ENCODE measurements at regions not wholly inside any gene's neighbourhood (a gene's known extent, or its start where the extent isn't known, plus 50 kb on each side); places are given as distances from the start of the nearest gene placed in this dataset.

DNA sequence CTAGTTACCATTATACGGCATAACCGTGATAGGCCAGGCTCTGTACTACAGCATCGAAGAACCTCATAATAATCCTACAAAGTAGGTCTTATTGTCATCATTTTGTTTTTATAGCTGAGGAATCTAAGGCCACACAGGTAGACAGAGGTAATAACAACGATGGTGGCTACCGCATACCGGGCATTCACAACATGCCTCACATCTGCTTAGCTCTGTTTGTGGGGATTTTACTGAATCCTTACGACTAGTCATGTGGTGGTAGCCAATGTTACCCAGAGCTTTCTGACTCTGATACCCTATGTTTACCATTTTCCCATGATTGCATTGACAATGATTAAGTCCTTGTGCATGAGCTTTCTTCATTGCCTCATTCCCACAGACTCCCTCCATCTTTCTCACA, 269.4 kb downstream of the TCF7L2 start:
- no peak for DNase-seq

DNA sequence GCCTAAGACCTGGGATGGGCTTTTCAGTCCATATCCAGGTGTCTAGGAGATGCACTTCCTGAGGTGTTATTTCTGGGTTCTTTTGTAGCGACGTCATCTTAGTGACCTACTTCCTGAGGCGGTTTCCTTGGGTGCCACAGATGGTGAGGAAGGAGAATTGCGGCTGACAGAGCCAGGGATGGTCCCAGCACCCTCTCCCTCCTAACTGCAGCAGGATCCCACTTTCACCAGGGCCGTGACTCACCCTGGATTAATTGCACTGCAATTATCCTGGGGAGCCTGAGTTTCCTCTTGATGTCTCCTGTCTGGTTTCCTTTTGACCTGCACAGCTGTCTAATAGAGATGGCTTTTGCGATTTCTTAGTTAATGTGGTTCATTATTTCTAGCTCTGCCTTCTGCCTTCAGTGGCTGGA, 271.7 kb downstream of the TCF7L2 start:
- DNase-seq = no peak

DNA sequence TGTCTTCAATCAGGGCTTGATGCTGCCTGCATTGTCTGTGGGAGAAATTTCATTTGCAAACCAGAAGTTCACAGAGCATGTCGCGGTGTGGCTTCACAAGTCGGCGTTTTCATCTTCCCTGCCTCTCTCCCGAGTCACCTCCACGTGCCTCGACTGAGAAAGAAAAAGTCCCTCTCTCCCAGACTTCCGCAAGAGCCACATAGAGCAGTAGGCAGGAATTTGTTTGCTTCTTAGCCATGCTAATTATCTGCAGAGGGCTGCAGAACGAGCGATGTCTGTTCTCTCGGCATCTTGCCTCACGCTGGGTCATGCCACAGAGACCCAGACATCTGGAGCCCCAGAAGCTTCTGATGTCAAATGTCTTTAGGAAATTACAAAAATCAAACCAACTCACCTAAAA, 272.2 kb downstream of the TCF7L2 start:
- DNase-seq = no peak

DNA sequence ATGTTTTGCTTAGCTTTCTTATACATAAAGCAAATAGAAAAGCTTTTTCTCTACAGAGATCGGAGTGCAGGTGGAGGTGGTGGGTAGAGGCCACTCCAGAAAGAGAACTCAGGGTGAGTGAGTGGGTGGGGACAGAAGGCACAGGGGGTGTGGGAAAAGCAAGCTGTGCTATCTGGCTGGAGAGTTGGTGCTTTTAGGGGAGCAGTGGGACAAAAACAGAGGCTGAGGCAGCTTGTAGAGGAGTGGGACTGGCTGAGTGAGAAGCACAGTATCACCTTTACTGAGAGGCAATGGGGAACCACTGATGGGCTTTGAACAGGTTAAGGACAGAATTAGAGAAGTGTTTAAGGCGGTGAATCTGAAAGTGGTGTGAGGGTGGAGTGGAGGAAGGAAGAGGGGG, 275.3 kb downstream of the TCF7L2 start:
- DNase-seq = no peak

DNA sequence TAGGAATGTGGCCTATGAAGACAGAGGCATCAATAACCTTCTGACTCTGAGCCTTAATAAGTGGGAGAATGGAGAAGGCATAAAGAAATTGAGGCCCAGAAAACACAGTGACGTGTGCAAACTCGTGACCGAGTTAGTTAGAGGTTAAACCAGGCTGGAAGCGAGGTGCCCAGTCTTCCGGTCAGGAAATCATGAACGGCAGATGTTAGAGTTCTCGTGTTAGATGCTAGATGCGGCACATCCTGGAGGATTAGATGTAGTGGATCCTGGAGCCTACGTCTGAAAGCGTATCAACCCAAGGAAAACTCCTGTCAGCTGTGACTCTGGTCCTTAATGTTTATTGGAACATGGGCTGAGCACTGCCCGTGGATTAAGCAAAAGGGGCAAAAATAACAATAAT, 275.9 kb downstream of the TCF7L2 start:
- no peak for DNase-seq

DNA sequence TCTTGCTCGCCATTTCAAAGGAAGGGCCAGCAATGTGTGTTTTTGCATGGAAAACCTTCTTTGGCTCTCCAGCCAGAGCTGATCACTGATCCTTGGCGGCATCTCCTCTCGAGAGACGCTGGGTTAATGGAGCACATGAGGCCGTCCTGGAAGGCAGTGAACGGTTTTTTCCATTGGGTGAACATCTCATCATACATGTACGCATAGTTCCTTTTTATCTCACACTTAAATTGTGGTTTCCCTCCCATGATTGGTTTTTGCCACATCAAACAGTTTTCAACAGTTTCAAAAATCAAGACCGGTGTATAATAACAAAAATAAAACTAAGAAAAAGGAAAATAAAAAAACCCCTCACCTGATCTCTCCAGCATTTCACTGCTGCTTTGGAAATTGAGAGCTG, 276.4 kb downstream of the TCF7L2 start:
- no peak for DNase-seq

DNA sequence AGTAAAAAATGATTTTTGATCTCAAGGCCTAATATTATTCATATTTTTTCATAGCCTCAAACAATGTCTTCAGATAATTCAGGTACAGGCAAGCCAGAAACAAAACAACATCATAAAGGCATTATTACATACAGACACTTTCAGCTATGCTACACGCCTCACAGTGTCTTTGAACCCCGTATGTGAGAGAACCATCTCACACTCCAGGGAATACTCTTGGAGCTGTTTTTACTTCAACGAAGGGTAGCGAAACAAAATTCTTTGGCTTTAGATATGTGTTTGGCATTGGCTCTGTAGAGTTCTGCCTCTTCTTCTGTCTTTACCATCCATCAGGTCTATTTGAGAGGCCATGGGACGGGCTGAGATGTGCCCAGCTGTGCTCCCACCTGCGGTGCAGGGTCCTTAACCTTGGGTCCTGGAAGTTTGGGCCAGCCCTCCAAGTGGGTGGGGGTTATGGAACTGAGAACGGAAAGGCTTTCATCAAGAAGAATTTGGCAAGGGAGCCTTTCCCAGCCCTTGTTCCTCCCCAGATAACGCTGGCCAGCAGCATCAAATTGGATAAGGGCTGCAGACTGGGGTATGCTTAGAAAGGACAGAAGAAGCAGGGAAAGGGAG, 276.9 kb downstream of the TCF7L2 start:
- DNase-seq = no peak

DNA sequence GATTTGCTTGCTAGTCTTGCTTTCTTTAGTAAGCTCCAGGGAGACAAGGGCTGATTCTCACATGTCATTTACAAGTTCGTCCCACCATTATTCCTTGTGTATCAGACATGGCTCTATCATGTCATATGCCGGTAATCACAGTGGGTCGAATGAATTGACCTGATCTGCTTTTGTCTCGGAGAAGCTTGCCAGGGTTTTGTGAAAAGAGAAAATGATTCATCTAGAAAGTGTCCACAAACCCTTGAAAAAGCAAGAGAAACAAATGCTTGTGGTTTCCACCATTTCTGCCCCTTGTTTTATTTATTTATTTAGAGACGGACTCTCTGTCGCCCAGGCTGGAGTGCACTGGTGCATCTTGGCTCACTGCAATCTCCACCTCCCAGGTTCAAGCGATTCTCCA, 278.5 kb downstream of the TCF7L2 start:
- DNase-seq = no peak

DNA sequence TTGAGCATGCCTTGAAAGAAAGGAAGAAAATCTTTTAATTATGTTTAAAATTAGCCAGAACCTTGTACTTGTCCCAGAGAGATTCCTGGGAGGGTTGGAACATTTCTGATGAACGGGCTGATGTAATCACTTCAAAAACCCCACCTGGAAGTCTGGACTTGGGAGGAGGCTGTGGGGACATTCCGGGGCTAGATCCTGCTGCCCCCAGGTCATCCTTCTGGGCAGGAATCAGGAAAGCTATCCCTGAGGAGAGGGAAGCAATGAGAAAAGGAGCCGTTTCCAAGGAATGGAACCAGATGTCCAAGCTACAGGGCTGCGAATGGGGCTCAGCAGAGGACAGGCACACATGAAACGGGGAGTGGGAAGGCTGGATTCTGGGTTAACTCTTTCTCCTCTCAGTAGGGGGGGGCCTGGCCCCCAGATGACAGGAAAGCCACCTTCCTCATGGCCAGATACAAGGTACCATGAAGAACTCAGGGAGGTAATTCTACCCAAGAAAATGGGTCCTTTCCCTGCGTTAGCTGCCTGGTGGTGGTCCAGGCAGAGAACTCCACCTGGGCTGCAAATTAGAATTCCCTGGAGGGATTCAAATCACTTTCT, 280.1 kb downstream of the TCF7L2 start:
- DNase-seq = no peak

DNA sequence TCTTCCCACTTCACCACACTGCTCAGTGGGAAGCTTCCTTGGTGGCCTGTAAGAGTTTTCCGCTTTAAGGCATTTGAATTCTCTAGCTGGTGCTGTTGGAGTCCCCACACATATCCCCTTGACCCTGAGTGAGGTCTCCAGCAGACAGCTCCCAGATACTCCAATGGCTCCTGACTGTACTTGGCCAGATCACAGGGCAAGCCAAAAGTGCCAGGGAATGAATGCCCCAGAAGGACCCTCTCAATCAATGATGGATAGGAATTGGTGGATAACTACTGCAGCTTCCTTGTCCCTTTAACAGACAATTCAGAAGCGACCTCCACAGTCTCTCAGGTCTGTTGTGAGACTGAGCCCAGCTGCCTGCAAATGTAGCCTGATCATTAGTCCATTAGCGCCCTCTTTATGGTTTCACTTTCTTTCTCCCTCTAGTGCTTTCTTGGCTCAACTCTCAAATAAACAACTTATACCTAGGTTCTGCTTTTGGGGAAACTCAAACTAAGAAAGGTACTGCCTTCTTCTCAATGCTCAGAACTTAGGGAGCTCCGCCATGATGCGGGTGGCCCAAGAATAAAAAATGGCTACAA, 283.0 kb downstream of the TCF7L2 start:
- no peak for DNase-seq

DNA sequence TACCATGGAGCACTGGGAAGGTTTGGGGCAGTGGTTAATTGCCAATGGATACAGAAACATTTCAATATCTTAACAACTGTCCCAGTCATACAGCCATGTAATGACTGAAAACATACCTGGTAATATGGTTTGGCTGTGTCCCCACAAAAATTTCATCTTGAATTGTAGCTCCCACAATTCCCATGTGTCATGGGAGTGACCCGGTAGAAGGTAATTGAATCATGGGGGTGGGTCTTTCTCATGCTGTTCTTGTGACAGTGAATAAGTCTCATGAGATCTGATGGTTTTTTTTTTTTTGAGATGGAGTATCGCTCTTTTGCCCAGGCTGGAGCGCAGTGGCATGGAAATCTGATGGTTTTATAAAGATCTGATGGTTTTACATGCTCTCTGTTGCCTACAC, 284.4 kb downstream of the TCF7L2 start:
- DNase-seq = no peak

DNA sequence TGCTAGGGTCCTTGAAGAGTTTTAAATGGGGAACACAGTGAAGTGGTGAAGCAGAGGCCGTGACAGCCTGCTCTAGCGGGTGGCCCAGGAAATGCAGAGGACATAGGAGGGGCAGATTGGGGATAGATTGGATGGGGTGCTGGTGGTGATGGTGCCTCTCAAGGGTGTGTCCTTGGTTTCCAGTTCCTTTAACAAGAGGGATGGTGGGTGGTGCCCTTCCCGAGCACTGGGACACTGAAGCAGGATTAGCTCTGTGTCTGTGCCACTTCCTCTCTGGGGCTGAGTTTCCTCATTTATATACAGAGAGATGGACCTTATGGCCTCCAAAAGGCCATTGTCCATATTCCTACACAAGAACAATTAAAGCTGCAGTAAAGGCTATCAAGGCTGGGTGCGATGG, 285.5 kb downstream of the TCF7L2 start:
- DNase-seq = no peak

DNA sequence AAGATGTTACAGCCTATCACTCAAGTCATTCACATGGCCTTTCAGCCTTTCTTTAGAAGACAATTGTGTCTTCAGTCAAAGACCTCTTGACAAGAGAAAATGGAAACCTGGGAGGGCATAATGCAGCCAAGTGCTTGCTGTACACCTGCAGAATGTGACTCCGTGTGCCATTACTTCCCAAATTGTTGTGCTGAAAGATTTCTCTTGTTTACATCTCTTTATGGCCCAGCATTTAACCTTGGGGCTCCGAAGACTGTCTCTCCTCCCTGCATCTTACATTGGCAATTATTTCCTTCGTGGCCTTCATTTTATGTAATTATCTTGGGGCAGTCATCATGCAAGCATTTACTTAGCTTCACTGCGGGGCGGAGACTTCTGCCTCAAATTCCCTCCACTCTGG, 287.0 kb downstream of the TCF7L2 start:
- no peak for DNase-seq

DNA sequence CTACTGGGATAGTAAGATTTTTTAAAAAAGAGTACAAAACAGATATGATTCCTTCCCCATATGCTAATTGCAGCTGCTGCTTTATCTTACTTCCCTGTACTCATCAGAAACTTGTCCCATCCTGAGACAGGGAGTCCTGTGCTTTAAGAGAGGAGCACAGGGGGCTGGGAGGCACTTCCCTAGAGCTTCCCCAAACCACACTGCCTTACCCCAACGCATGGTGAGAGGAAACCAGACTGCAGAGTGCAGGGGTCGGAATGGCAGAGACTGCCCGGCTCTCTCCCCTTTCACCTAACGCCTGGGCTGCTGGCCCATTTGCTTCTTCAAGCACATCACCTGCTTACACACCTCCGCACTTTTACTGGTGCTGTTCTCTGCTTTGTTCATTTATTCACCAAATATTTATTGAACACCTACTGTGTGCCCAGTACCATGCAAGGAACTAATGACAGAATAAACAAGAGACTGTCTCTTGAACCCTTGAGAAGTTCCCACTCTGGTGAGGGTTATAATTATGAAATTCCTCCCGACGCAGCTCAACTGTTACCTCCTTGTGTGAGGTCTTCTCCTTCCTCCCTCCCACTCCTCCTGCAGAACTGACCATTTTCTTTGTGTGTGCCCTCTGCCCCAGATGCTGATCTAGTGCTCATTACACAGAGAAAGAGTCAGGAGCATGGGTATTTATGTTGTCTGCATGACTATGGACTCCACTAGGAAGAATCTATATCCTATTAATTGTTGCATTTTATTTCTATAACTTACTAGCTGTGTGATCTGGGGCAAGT, 289.7 kb downstream of the TCF7L2 start:
- DNase-seq = no peak

DNA sequence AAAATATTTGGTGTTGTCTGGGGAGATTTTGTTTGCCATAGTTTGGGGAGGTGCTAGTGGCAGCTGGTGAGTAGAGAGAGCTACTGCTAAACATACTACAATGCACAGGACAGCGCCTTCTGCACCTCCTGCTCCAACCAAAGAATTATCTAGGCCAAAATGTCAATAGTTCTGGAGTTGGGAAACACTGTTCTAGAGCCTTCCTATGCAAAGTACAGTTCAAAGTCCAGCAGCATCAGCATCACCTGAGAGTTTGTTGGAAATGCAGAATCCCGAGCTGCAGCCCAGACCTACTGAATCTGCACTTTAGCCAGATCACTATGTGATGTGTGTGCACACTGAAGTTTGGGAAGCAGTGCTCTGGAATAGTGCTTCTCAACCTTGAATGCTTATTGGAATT, 290.7 kb downstream of the TCF7L2 start:
- no peak for DNase-seq

DNA sequence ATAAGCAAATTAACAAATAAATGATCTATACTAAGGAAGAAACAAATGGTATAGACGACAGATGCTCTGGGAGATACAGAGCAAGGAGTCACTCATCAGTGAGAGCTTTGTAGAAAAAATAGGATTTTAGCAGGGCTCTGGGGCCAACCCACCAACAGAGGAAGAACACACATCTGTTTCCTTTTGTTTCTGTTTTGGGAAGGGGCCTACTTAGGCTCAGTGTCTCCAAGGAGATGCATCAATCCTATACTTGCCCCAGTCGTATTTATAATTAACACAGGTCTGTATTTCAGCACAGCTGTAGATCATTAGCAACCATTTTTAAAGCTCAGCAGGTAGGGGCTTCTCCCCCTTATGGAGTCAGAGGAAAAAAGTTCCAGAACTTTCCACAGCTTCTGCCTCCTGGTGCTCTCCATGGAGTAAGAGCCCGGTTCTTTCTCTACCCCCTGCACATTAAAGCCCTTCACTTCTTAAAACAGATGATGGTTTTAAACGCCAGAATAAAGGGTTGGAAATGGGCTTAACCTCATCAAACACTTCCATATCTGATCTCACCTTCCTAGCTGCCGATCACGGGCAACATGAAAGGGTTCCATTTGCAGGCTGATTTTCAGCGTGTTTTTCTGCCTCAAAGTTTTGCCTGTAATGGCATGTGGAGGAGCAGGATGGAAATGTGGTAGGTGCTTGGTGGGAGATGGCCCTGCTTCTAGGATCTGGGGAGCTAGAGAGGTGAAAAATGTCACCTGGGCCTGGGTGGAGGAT, 291.7 kb downstream of the TCF7L2 start:
- DNase-seq = no peak

DNA sequence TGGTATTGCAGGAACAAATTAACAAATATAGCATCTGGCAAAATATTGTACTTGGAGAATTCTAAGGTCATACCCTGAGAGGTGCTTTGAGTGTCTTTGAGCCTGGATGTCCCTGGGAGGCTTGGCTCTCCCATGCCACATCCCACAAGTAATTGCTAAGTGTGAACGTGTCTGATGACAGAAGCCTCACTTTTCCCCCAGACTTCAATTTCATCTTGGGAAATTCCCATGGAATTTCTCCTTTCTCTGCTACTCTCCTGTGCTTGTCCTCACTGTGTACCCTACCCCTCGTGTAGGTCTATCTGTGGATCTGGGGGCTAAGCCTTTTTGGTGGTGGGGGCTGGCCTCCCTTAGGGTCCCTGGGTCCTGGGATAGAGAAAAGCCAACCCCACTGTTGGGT, 293.3 kb downstream of the TCF7L2 start:
- DNase-seq = no peak

DNA sequence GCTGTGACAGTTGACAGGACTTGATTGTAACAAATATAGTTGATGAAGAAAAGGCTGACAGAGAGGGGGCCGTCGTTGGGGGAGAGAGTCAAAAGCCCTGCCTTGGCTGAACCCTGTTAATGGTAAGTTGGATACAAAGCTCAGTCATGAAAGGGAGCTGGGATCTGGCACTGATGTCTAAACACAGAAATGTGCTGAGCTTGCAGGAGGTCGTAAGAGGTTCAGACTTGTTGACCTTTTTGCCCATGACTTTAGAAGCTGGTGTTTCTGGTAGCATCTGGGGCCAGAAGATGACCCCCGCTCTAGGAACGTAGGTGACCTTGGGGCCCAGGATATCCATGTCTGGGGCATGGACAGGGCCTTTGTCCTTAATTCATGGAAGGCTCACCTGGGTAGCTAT, 294.7 kb downstream of the TCF7L2 start:
- DNase-seq = no peak

DNA sequence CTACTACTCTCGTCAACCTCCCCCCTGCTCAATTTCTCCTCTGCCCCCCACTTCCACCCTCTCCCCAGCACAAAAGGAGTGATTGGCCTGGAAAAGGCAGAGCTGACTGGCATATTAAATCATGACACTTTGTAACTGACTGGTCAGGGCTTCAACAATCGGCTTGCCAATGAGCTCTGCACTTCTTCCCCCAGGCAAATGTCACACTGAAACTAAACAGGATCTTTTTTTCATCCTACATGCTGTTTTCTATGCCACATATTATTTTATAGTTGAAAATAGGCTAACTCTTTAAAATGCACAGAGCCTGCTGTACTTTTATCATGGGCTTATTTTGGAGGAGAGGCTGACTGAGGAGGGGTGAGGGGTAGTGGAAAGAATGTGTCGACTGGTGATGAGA, 295.2 kb downstream of the TCF7L2 start:
- DNase-seq = no peak

DNA sequence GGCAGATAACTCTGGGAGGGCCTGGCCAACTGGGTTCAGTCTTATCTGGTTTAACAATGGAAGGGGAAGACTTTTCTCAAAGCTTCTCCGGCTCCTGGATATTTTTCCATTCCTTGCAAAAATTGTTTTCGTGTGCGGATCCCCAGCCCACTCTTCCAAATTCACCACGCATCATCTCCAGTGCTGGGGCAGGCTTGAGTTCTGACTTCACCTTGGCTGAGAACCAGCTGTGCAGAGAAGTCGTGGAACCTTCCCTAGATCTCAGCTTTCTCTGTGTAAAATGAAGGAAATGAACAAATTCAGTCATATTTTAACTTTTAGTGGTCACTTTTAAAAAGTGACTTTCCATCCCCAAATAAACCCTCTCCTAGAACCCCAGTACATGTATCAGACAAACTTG, 297.0 kb downstream of the TCF7L2 start:
- no peak for DNase-seq

DNA sequence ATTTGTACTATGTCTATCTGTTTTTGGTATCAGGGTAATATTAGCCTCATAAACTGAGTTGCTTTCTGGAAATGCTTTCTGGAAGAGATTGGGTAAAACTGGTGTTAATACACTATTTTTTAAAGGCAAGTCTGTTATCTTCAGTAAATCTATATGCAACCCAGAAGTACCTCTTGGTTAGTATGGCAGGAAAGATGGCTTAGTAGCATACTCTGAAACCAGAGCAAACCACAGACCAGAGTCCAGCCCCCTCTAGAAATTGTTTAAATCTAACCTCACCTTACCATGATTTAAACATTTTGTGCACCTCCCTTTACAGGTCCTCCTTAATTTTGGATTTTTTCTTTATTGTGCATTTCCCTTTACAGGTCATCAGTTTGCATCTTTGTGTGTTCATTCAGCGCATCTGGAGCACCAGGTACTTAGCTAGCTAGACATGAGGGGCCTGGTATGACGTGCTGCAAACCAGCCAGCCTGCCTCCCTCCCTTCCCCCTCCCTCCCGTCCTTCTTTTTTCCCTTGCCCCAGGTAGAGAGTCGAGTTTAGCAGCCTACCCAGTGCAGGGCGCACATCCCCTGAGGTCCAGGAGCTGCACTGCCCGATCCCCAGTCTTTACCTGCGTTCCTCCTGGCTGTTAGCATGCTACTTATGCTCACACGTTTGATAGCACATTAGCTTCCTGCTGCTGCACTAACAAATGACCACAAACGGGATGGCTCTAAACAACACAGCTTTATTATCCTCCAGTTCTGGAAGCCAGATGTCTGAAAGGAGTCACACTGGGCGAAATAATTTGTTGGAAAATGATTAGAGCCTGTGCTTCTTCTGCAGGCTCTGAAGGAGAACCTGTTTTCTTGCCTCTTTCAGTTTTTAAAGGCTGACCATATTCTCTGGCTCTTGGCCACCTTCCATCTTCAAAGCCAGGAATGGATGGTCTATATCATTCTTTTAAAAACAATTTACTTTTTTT, 299.9 kb upstream of the HABP2 start:
- no peak for DNase-seq

DNA sequence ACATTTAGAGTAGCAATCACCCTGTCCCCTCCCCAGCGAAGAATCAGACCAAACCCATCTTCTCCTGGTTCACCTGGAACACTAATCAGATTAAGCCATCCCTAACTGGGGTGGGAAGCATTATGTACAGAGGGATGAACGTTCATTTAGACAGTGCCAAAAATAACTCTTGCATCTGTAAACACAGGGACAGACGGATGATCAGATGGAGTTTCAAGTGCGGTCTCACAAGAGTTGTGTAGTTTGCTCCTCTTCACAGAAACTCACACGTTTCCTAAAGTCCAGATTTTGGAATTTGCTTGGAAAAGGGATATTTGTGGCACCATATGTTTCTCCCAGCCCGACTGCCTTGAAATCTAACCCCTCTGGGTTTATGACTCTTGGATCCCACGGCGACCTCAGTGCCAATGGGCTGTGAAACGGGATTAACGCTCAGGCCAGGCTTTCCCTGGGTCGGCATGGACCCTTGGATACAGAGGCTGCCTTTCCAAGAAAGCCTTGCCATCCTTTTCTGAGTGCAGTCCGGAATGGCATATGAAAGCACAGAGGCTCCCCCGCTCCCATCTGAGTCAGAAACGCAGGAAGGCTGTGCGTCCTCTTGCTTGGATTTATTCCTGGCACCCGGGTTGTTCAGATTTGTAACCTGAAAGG, 293.2 kb upstream of the HABP2 start:
- no peak for DNase-seq

Measured in NCI-H2107 (cell line).